Fibroblast of pulmonary artery (primary cell): ENCODE measurements at regions not wholly inside any gene's neighbourhood (a gene's known extent, or its start where the extent isn't known, plus 50 kb on each side); places are given as distances from the start of the nearest gene placed in this dataset.

ENCODE experiments used
- DNase-seq: peaks from one replicate; pipeline ENCODE4 v3.0.0-alpha.2; 2010; ENCODE audit warnings: low read depth
- H3K4me3 ChIP-seq: replicated peaks from 2 replicates; pipeline ENCODE4 v1.5.1; 2011; ENCODE audit warnings: low read depth, mild to moderate bottlenecking, control low read depth, low read length, moderate library complexity
- CTCF ChIP-seq: IDR thresholded peaks from 2 replicates; pipeline ENCODE4 v1.5.1; 2011; ENCODE audit warnings: mild to moderate bottlenecking, control low read depth, low read length, inconsistent platforms; ENCODE audit errors: missing control alignments

GRCh38 chr17:73887739-73888138 lies 243.5 kb upstream of the SDK2 start:
- TF ChIP-seq CTCF: no peak
- H3K4me3 ChIP-seq: no peak overlapping the region
- DNase-seq: no peak

- no peak for TF ChIP-seq CTCF
- no peak for DNase-seq
- H3K4me3 ChIP-seq: no peak overlapping the region
Observed at GRCh38 chr17:73888862-73889261, 244.6 kb upstream of the SDK2 start.

GRCh38 chr17:73889439-73889838 lies 245.2 kb upstream of the SDK2 start:
- H3K4me3 ChIP-seq: no peak overlapping the region
- DNase-seq: no peak
- TF ChIP-seq CTCF: no peak

- no peak for DNase-seq
- TF ChIP-seq CTCF: no peak
- no peak overlapping the region for H3K4me3 ChIP-seq
Observed at GRCh38 chr17:73890831-73891405, 246.7 kb upstream of the SDK2 start.

GRCh38 chr17:73895157-73895556 lies 250.9 kb upstream of the SDK2 start:
- no peak overlapping the region for H3K4me3 ChIP-seq
- TF ChIP-seq CTCF: no peak
- DNase-seq: no peak

GRCh38 chr17:73896966-73897365 lies 252.7 kb upstream of the SDK2 start:
- no peak overlapping the region for H3K4me3 ChIP-seq
- DNase-seq: no peak
- TF ChIP-seq CTCF: no peak

- DNase-seq: no peak
- H3K4me3 ChIP-seq: no peak overlapping the region
- no peak for TF ChIP-seq CTCF
Observed at GRCh38 chr17:73899839-73900238, 255.6 kb upstream of the SDK2 start.
